ENCODE measurements at regions not wholly inside any gene's neighbourhood (a gene's known extent, or its start where the extent isn't known, plus 50 kb on each side); places are given as distances from the start of the nearest gene placed in this dataset.

GRCh38 chr13:109428146-109428545 lies 358.2 kb downstream of the IRS2 start:
- ChIA-PET POLR2A (no interaction called here), CTCF (no interaction called here), RAD21 (ENCODE audit: low non-redundant PET in 1 of 2, low total read pairs in 2 of 2, uncharacterized antibody in 2 of 2, unreplicated experiment in 2 of 2) (no interaction called here)
- no peaks in the 10 kb centered on the region for H3K79me2 ChIP-seq (ENCODE audit: insufficient read depth, low read length)
- no peak overlapping the region for H3K4me3 ChIP-seq (replicated peaks in 1 of 2; ENCODE audit: low read depth in 1 of 2, low read length in 2 of 2)
- no peak for DNase-seq (ENCODE audit: low read depth, low spot score)
- no peaks in the 10 kb centered on the region for H3K4me1 ChIP-seq (ENCODE audit: control insufficient read depth in 1 of 2, insufficient read depth in 2 of 2, low read length in 2 of 2)
- no peaks in the 10 kb centered on the region for H4K20me1 ChIP-seq (ENCODE audit: insufficient read depth)
- H3K9ac ChIP-seq (ENCODE audit: low read length): no peak overlapping the region
- no peak for TF ChIP-seq SRF (IDR thresholded peaks at IDR 0.05; ENCODE audit: low read depth)
- TF ChIP-seq SP1 (IDR thresholded peaks at IDR 0.05; ENCODE audit: low read depth): no peak
- no peak for TF ChIP-seq FOSL1 (IDR thresholded peaks at IDR 0.05; ENCODE audit: low read depth)
- no peak for TF ChIP-seq YY1 (IDR thresholded peaks at IDR 0.05; ENCODE audit: extremely low read depth, insufficient replicate concordance, low read depth, low read length)
- H2AFZ ChIP-seq (ENCODE audit: low read depth, low read length, poor library complexity, severe bottlenecking): no peak overlapping the region
- BruUV-seq (replicated peaks): no TSS peak
- intact Hi-C loops (cut with micrococcal nuclease): no loop called here
- no peak overlapping the region for H3K27ac ChIP-seq (ENCODE audit: low read depth, low read length)
- no peaks in the 10 kb centered on the region for H3K27me3 ChIP-seq (ENCODE audit: insufficient read depth, low read length)
- no peaks in the 10 kb centered on the region for H3K9me3 ChIP-seq (ENCODE audit: control insufficient read depth in 1 of 2, insufficient read depth in 1 of 2, low read depth in 1 of 2, low read length in 2 of 2)
- no peak for ATAC-seq
- H3K9me2 ChIP-seq (ENCODE audit: insufficient read depth): no peaks in the 10 kb centered on the region
- H3K4me2 ChIP-seq (ENCODE audit: low read length): no peak overlapping the region
- no peaks in the 10 kb centered on the region for H3K36me3 ChIP-seq (ENCODE audit: control insufficient read depth in 1 of 2, insufficient read depth in 2 of 2, low read length in 2 of 2)

- ATAC-seq (no peak), DNase-seq (ENCODE audit: low read depth, low spot score) (no peak)
- Histone ChIP-seq H3K27ac (ENCODE audit: low read depth, low read length) (no peak overlapping the region), H3K9ac (ENCODE audit: low read length) (no peak overlapping the region), H3K36me3 (ENCODE audit: control insufficient read depth in 1 of 2, insufficient read depth in 2 of 2, low read length in 2 of 2) (no peaks in the 10 kb centered on the region), H3K9me2 (ENCODE audit: insufficient read depth) (no peaks in the 10 kb centered on the region), H3K9me3 (ENCODE audit: control insufficient read depth in 1 of 2, insufficient read depth in 1 of 2, low read depth in 1 of 2, low read length in 2 of 2) (no peaks in the 10 kb centered on the region), H3K4me1 (ENCODE audit: control insufficient read depth in 1 of 2, insufficient read depth in 2 of 2, low read length in 2 of 2) (no peaks in the 10 kb centered on the region), H3K4me3 (replicated peaks in 1 of 2; ENCODE audit: low read depth in 1 of 2, low read length in 2 of 2) (no peak overlapping the region), H2AFZ (ENCODE audit: low read depth, low read length, poor library complexity, severe bottlenecking) (no peak overlapping the region), H3K4me2 (ENCODE audit: low read length) (no peak overlapping the region), H3K27me3 (ENCODE audit: insufficient read depth, low read length) (no peaks in the 10 kb centered on the region), H3K79me2 (ENCODE audit: insufficient read depth, low read length) (no peaks in the 10 kb centered on the region), H4K20me1 (ENCODE audit: insufficient read depth) (no peaks in the 10 kb centered on the region)
- ChIA-PET CTCF (no interaction called here), POLR2A (no interaction called here), RAD21 (ENCODE audit: low non-redundant PET in 1 of 2, low total read pairs in 2 of 2, uncharacterized antibody in 2 of 2, unreplicated experiment in 2 of 2) (no interaction called here)
- intact Hi-C loops (cut with micrococcal nuclease): no loop called here
- TF ChIP-seq CTCF (IDR thresholded peaks at IDR 0.05 in 2 of 3, conservative IDR thresholded peaks at IDR 0.05 in 1 of 3; ENCODE audit: borderline replicate concordance in 1 of 3, insufficient read depth in 1 of 3, low read depth in 2 of 3, low read length in 2 of 3) (peak in 1 of 3 experiments; percentile 5; a peak in 1 of 6 replicates), REST (IDR thresholded peaks at IDR 0.05; ENCODE audit: low read depth) (no peak), RAD21 (IDR thresholded peaks at IDR 0.05; ENCODE audit: low read depth) (no peak), TCF7L2 (IDR thresholded peaks at IDR 0.05; ENCODE audit: borderline replicate concordance, extremely low read depth, insufficient read depth, insufficient read length) (no peak)
- no TSS peak for BruUV-seq (replicated peaks)
Measured at GRCh38 chr13:109427695-109428094, 358.7 kb downstream of the IRS2 start.

All from HCT116 (cell line).